ENCODE measurements at regions not wholly inside any gene's neighbourhood (a gene's known extent, or its start where the extent isn't known, plus 50 kb on each side); places are given as distances from the start of the nearest gene placed in this dataset.
"Not testable (repeated sequence)": the region's sequence is repeated elsewhere in the genome, so short reads cannot be mapped to it uniquely, and the experiment has no call there.

GRCh38 chr1:30363031-30363430 is 360.4 kb downstream of the MATN1 start:
- no peak overlapping the region for H3K27ac ChIP-seq
- H3K4me3 ChIP-seq: no peak overlapping the region
- H3K27me3 ChIP-seq: no peaks in the 10 kb centered on the region; the same call in 1 of the 2 replicates
- H3K9me3 ChIP-seq (replicated peaks): no peaks in the 10 kb centered on the region
- no peaks in the 10 kb centered on the region for H3K4me1 ChIP-seq
- no peaks in the 10 kb centered on the region for H3K36me3 ChIP-seq
- no peak for DNase-seq

DNA sequence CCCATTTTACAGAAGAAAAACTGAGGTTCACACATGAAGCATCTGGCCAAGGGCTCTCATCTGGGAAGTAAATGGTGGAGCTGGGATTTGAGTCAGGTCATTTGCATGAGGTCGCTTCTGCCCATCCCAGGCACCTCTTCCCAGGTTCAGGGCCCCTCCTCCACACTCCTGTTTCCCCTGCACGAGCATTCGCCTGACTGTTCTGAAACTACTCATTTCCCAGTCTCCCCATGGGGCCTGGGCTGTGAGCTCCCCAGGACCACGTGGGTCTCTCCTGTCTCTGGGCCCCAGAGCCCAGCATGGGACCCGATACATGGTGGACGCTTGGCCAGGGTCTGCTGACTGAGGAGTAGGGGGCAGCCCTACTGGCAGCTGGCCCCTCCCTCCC is 360.8 kb downstream of the MATN1 start:
- H3K27me3 ChIP-seq: no peaks in the 10 kb centered on the region; the same call in 1 of the 2 replicates
- H3K9me3 ChIP-seq (replicated peaks): no peaks in the 10 kb centered on the region
- H3K27ac ChIP-seq: no peak overlapping the region
- no peak for DNase-seq
- no peaks in the 10 kb centered on the region for H3K4me1 ChIP-seq
- no peaks in the 10 kb centered on the region for H3K36me3 ChIP-seq
- H3K4me3 ChIP-seq: no peak overlapping the region

- not testable (repeated sequence) for H3K4me1 ChIP-seq; H3K27ac ChIP-seq; DNase-seq; H3K9me3 ChIP-seq (replicated peaks); H3K27me3 ChIP-seq; H3K4me3 ChIP-seq; H3K36me3 ChIP-seq
These were observed 361.3 kb downstream of the MATN1 start for GRCh38 chr1:30361890-30362602.

GRCh38 chr1:30360753-30361152 is 362.6 kb downstream of the MATN1 start:
- H3K27ac ChIP-seq: no peak overlapping the region
- no peaks in the 10 kb centered on the region for H3K4me1 ChIP-seq
- no peak for DNase-seq
- H3K36me3 ChIP-seq: no peaks in the 10 kb centered on the region
- no peak overlapping the region for H3K4me3 ChIP-seq
- no peaks in the 10 kb centered on the region; the same call in 1 of the 2 replicates for H3K27me3 ChIP-seq
- H3K9me3 ChIP-seq (replicated peaks): no peaks in the 10 kb centered on the region

GRCh38 chr1:30360281-30360680 is 363.1 kb downstream of the MATN1 start:
- H3K4me3 ChIP-seq: no peak overlapping the region
- H3K9me3 ChIP-seq (replicated peaks): no peaks in the 10 kb centered on the region
- no peaks in the 10 kb centered on the region for H3K4me1 ChIP-seq
- no peaks in the 10 kb centered on the region for H3K36me3 ChIP-seq
- no peak for DNase-seq
- H3K27me3 ChIP-seq: no peaks in the 10 kb centered on the region; the same call in 1 of the 2 replicates
- no peak overlapping the region for H3K27ac ChIP-seq

GRCh38 chr1:30359539-30360220 is 363.7 kb downstream of the MATN1 start:
- H3K9me3 ChIP-seq (replicated peaks): no peaks in the 10 kb centered on the region
- H3K27me3 ChIP-seq: no peaks in the 10 kb centered on the region; the same call in 1 of the 2 replicates
- no peak for DNase-seq
- no peaks in the 10 kb centered on the region for H3K36me3 ChIP-seq
- H3K4me1 ChIP-seq: no peaks in the 10 kb centered on the region
- H3K27ac ChIP-seq: no peak overlapping the region
- H3K4me3 ChIP-seq: no peak overlapping the region

- no peak for DNase-seq
These were observed 364.9 kb downstream of the MATN1 start for GRCh38 chr1:30358500-30358899.

GRCh38 chr1:30356839-30357238 is 366.5 kb downstream of the MATN1 start:
- Histone ChIP-seq H3K9me3 (replicated peaks) (no peaks in the 10 kb centered on the region), H3K4me3 (no peak overlapping the region), H3K27me3 (no peaks in the 10 kb centered on the region; the same call in 1 of the 2 replicates), H3K27ac (no peak overlapping the region), H3K36me3 (no peaks in the 10 kb centered on the region), H3K4me1 (no peaks in the 10 kb centered on the region)
- DNase-seq: no peak

More at GRCh38 chr1:30358500-30358899, 364.9 kb downstream of the MATN1 start:
- H3K27me3 ChIP-seq: no peaks in the 10 kb centered on the region; the same call in 1 of the 2 replicates
- H3K9me3 ChIP-seq (replicated peaks): no peaks in the 10 kb centered on the region
- no peaks in the 10 kb centered on the region for H3K4me1 ChIP-seq
- H3K4me3 ChIP-seq: no peak overlapping the region
- no peaks in the 10 kb centered on the region for H3K36me3 ChIP-seq
- H3K27ac ChIP-seq: no peak overlapping the region

DNA sequence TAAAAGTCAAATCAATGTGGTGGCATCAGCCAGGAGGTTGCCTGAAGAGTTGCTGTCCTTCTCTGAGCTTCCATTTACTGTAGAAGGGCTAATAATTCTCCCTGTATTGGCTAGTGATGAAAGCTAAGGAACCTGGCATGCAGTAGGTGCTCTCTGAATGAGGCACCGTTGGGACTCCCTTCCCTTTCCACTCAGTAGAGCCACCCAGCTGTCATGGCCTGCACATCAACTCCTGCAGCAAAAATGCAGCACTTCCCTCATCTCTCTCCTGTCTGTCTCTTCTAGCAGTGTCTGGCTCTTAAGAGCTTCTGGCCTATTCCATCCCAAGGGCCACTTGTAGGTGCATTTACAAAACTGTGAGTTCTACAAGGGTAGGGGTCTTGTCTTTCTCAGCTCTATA is 369.0 kb downstream of the MATN1 start:
- Histone ChIP-seq H3K27me3 (no peaks in the 10 kb centered on the region), H3K4me3 (no peak overlapping the region), H3K27ac (no peak overlapping the region), H3K9me3 (replicated peaks) (no peaks in the 10 kb centered on the region), H3K4me1 (no peaks in the 10 kb centered on the region), H3K36me3 (no peaks in the 10 kb centered on the region)
- no peak for DNase-seq

DNA sequence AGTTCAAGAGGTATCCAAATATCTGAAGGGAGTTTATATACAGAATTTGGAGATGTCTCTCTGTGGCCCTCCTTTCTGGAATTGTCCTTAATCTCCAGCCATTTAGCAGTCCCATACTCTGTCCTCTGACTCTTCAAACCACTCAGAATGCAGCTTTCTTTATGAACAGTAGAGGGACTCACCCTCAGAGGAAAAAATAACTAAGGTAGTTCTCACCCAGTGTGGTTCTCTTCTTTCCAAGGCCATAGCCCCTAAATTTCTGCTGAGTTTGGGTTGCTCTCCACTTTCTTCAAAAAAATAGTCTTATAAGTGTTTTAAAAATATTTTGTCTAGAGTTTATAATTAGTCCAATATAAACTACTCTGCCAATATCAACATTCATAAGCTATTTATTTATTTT is 369.7 kb downstream of the MATN1 start:
- H3K9me3 ChIP-seq (replicated peaks): no peaks in the 10 kb centered on the region; the same call in 1 of the 2 replicates
- H3K4me1 ChIP-seq: no peaks in the 10 kb centered on the region
- H3K27ac ChIP-seq: no peak overlapping the region
- DNase-seq: peak in 1 of 2 experiments; percentile 34
- H3K27me3 ChIP-seq: no peaks in the 10 kb centered on the region
- H3K36me3 ChIP-seq: no peaks in the 10 kb centered on the region
- H3K4me3 ChIP-seq: no peak overlapping the region

DNA sequence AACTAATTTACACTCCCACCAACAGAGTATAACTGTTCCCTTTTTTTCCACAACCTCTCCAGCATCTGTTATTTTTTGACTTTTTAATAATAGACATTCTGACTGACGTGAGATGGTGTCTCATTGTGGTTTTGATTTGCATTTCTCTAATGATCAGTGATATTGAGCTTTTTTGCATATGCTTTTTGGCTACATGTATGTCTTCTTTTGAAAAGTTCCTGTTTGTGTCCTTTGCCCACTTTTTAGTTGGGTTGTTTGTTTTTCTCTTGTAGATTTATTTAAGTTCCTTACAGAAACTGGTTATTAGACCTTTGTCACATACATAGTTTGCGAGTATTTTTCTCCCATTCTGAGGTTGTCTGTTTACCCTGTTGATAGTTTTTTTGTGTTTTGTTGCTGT is 375.2 kb downstream of the MATN1 start:
- H3K36me3 ChIP-seq: no peaks in the 10 kb centered on the region
- H3K27me3 ChIP-seq: no peaks in the 10 kb centered on the region
- peaks cover 12% of the 10 kb centered on the region for H3K9me3 ChIP-seq (replicated peaks)
- DNase-seq: no peak
- peaks cover 15% of the 10 kb centered on the region for H3K4me1 ChIP-seq
- no peak overlapping the region for H3K27ac ChIP-seq
- no peak overlapping the region for H3K4me3 ChIP-seq

- Histone ChIP-seq H3K27ac (peak overlapping the region; percentile 90), H3K9me3 (replicated peaks) (peaks cover 12% of the 10 kb centered on the region), H3K4me3 (peak overlapping the region; percentile 8; the same call in 1 of the 2 replicates), H3K36me3 (no peaks in the 10 kb centered on the region), H3K4me1 (peaks cover 15% of the 10 kb centered on the region), H3K27me3 (no peaks in the 10 kb centered on the region)
- peak; percentile 78 to 91 for DNase-seq
These were observed 377.8 kb downstream of the MATN1 start for GRCh38 chr1:30345491-30346130.

DNA sequence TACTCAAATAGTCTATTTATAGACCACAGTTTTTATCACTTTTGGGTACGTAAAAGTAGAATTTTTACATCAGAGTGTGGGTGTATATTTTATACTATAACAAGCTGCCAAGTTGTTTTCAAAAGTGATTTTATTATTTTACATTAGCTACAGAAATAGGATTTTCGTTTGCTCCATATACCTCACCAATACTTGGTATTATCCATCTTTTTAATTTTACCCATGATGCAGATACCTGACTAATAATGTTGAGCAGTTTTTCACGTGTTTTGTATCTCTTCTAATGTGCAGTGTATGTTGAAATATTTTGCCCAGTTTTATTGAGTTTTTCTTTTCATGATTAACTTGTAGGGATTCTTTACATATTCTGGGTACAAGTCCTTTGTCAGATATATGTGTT is 379.8 kb downstream of the MATN1 start:
- peaks cover 12% of the 10 kb centered on the region for H3K9me3 ChIP-seq (replicated peaks)
- H3K4me1 ChIP-seq: peaks cover 15% of the 10 kb centered on the region
- H3K36me3 ChIP-seq: no peaks in the 10 kb centered on the region
- H3K27me3 ChIP-seq: no peaks in the 10 kb centered on the region
- no peak overlapping the region for H3K4me3 ChIP-seq
- DNase-seq: no peak
- H3K27ac ChIP-seq: no peak overlapping the region

- H3K27ac ChIP-seq: no peak overlapping the region
- H3K9me3 ChIP-seq (replicated peaks): 0 out of 2 replicates have a peak, but pooled peaks cover 5% of the 10 kb centered on the region
- H3K36me3 ChIP-seq: no peaks in the 10 kb centered on the region
- H3K4me3 ChIP-seq: no peak overlapping the region
- peaks cover 15% of the 10 kb centered on the region for H3K4me1 ChIP-seq
- DNase-seq: no peak
- no peaks in the 10 kb centered on the region for H3K27me3 ChIP-seq
These were observed 380.7 kb downstream of the MATN1 start for GRCh38 chr1:30342535-30343141.

DNA sequence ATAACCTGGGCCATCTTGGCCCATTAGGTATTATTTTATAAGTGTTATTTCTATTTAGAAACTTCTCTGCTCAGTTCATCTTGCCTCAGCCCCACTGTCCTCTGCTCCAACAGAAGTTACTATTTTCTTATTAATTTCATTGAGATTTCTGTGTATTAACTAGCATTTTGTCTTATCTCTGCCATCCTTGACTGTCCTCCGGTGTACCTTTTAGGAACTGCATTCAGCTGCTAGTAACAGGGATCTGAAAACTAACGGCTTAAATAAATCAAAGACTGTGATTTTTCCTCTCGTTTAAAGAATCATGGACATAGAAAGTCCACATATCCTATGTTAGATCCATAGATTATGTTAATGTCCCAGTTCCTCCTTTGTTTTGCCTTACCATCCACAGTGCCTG is 382.5 kb downstream of the MATN1 start:
- no peak overlapping the region for H3K4me3 ChIP-seq
- H3K27ac ChIP-seq: no peak overlapping the region
- H3K36me3 ChIP-seq: no peaks in the 10 kb centered on the region
- no peaks in the 10 kb centered on the region for H3K27me3 ChIP-seq
- H3K4me1 ChIP-seq: peaks cover 10% of the 10 kb centered on the region
- 0 out of 2 replicates have a peak, but pooled peaks cover 5% of the 10 kb centered on the region for H3K9me3 ChIP-seq (replicated peaks)
- DNase-seq: no peak
